Fibroblast of the aortic adventitia (primary cell): ENCODE measurements at regions not wholly inside any gene's neighbourhood (a gene's known extent, or its start where the extent isn't known, plus 50 kb on each side); places are given as distances from the start of the nearest gene placed in this dataset.

Experiments used
- DNase-seq: peaks from one replicate; pipeline ENCODE4 v3.0.0-alpha.2; 2010; ENCODE audit warnings: low read depth
- H3K4me3 ChIP-seq: 2 replicates; pipeline ENCODE4 v1.5.1; 2011; ENCODE audit warnings: low read depth, mild to moderate bottlenecking, control low read depth, low read length, moderate library complexity
- TF ChIP-seq, protein P1 (sequence below): IDR thresholded peaks from 2 replicates; pipeline ENCODE4 v1.5.1; 2011; ENCODE audit warnings: mild to moderate bottlenecking, low read length, control low read depth, inconsistent platforms; ENCODE audit not compliant: insufficient read depth

DNA sequence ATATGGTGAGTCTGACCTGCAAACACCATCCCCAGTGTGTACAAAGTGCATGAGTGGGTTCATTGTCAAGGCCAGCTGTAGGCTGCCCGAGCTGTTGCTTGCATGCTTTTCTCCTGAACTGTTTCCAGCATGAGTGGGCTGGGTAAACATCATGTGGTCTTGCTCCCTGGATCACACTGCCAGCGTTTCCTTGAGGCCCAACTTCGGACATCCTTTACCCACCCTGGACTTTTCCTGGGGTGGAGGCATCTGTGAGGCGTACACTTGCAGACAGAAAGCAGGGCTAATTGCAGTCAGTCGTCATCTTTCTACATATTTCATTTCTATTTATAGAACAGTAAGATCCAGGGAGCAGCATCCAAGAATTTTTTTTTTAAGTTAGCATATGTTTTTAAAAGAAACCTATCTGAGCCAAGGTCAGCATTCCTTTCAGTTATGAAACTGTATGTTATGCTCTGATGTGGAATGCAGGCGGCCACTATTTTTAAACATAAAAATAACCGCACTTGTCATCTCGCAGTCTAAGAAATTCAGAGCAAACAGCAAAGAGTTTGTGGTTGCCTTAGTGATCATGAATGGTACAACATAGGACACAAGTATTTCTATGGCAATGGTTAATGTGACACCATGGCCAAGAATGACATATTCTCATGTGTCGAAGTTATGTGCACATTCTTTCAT, 106.5 kb upstream of the DMRT1 start:
- H3K4me3 ChIP-seq: no peak overlapping the region
- TF ChIP-seq, protein P1, sequence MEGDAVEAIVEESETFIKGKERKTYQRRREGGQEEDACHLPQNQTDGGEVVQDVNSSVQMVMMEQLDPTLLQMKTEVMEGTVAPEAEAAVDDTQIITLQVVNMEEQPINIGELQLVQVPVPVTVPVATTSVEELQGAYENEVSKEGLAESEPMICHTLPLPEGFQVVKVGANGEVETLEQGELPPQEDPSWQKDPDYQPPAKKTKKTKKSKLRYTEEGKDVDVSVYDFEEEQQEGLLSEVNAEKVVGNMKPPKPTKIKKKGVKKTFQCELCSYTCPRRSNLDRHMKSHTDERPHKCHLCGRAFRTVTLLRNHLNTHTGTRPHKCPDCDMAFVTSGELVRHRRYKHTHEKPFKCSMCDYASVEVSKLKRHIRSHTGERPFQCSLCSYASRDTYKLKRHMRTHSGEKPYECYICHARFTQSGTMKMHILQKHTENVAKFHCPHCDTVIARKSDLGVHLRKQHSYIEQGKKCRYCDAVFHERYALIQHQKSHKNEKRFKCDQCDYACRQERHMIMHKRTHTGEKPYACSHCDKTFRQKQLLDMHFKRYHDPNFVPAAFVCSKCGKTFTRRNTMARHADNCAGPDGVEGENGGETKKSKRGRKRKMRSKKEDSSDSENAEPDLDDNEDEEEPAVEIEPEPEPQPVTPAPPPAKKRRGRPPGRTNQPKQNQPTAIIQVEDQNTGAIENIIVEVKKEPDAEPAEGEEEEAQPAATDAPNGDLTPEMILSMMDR: no peak
- peak; percentile 98 for DNase-seq

DNA sequence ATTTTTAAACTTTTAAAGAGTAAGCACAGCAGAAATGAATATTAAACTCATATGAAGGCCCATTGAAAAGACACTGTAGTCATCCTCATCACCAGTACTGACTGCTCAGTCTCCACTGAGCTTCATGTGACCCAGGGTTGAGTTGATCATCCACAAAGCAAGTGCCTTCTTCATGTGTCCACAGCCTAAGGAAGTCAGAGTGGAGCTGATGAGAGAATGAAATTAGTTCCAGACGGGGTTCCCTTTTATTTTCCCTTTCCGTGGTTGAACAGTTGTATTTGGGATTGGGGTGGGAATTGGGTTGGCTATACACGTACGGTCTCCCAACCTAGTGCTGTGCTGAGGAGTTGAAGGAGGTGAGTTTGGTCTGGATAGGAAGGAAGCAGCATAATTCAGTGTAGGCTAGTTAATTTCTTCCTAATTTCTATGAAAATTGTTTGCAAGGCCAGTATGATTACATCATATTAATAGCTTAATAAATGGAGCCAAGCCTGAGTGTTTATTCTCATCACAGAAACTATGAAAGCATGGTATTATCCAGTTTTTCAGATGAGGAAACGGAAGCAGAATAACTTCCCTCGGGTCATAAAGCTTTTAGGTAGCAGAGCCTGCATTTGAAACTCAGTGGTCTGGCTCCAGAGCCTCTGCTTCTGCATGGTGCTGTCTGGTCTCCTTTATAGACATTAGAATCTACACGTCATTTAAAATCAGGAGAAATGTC, 103.9 kb upstream of the DMRT1 start:
- TF ChIP-seq, protein P1: no peak
- no peak for DNase-seq
- H3K4me3 ChIP-seq: no peak overlapping the region

DNA sequence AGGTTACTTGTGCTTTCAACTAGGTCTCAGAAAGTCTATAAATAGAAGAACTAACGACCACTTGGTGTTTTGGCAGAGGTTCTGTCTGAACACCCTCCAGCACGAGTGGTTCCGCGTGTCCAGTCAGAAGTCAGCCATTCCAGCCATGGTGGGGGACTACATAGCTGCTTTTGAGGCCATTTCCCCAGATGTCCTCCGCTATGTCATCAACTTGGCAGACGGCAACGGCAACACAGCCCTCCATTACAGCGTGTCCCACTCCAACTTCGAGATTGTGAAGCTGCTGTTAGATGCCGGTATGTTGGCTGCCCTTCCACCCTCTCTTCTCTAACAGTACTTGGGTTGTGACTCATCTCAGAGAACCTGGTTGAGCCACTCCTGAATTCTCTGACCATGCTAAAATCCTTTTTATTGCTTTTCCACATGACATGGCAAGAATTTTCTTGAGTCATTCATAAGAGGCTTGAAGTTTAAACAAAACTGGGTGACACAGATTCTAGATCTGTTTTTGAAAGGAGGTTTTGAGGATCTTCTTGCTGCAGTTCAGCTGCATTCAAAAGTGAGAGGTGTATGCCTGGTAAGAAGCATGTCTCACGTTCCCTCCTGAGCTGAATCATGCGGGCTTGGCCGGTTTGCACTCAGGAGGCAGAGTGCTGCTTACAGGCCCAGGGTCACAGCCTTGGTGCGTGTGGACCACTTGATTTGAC, 103.1 kb upstream of the DMRT1 start:
- H3K4me3 ChIP-seq: no peak overlapping the region
- TF ChIP-seq, protein P1: no peak
- DNase-seq: peak; percentile 93

DNA sequence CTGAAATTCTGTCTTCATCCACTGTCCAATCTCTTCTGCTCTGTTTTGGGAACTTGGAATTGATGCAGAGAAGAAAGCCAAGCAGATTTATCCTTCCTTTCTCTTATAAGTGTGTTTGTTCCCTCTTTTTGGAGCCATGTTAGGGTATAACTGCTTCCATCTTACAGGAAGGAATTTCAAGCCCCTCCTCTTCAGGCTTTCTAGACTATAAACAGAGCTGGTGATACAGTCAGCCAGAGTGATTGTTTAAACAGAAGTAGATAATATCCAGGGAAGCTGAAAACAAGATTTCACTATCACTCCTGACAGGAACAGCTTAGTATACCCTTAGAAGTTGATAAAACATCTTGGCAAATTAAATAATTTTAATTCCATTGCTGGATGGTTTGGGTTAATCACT, 102.1 kb upstream of the DMRT1 start:
- TF ChIP-seq, protein P1: no peak
- H3K4me3 ChIP-seq: no peak overlapping the region
- no peak for DNase-seq

DNA sequence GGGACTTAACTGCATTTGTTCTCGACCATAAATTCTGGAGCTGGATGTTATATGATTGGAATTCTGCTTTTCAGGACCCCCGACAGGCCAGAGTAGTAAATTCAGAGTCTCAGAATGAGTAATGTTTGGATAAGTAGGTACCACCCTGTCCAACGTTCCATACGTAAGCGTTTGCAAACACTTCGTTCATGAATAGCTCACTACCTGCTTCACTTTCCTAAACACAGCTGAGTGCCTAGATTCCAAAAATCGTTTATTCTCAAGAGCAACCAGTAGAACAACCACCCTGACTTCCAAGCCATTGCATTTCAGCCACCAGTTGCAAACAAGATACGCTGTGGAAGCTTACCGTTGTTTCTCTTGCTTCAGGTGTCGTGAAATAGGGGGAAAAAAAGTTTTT, 101.3 kb upstream of the DMRT1 start:
- TF ChIP-seq, protein P1: no peak
- no peak overlapping the region for H3K4me3 ChIP-seq
- DNase-seq: no peak

DNA sequence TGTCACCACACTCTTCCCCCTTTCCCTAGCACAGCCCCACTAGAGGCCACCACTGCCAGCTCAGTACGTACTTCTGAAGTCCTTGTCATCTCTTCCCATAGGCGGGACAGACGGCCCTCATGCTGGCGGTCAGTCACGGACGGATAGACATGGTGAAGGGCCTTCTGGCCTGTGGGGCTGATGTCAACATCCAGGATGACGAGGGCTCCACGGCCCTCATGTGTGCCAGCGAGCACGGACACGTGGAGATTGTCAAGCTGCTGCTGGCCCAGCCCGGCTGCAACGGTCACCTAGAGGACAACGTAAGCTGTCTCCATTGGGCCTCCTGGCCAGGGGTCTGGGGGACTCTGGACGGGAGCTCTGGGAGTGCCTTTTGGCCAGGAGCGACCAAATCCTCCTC, 99.4 kb upstream of the DMRT1 start:
- no peak overlapping the region for H3K4me3 ChIP-seq
- TF ChIP-seq, protein P1: no peak
- DNase-seq: no peak
